GM21717 (cell line): ENCODE measurements at regions not wholly inside any gene's neighbourhood (a gene's known extent, or its start where the extent isn't known, plus 50 kb on each side); places are given as distances from the start of the nearest gene placed in this dataset.
"Not testable (repeated sequence)": the region's sequence is repeated elsewhere in the genome, so short reads cannot be mapped to it uniquely, and the experiment has no call there.

Source experiments
- ATAC-seq: cut with Tn5 transposase; IDR thresholded peaks from one replicate; pipeline ENCODE4 v1.9.1; 2021; ENCODE audit warnings: mild to moderate bottlenecking, moderate library complexity; ENCODE audit not compliant: unreplicated experiment

GRCh38 chr20:20799716-20800312 is 87.4 kb upstream of the RALGAPA2 start:
- ATAC-seq: no peak

DNA sequence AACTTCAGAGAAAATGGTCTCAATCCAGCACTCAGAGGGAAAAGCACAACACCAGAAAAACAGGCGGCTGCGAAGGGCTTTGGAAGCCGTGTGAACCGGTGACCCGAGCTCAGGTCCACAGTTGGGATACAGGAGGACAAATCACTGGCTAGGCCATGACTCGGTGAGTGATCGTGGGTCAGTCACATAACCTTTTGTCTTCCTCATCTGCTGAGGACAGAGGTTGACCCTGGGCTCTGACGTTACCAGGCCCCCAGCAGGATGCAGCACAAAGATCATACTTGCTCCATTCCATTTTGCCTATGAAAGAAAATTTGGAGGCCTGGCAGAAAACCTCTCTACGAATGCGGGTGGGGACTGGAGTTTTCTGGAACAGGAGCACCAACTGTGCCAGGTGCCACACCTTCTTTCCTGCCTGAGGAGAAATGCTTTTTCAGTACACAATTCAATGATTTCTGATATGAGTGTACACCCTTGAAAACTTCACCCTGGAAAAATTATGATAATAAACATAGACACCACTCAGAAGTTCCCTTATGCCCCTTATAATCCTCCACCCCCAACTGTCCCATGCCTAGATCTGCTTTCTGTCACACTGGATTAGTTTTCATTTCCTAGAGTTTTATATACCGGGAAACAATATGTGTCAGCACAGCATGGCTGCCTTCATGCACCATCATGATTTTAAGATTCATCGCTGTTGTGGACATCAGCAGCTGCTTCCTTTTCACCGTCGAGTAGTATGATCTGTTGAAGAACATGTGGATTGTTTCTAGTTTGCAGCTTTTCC is 85.3 kb upstream of the RALGAPA2 start:
- ATAC-seq: no peak

DNA sequence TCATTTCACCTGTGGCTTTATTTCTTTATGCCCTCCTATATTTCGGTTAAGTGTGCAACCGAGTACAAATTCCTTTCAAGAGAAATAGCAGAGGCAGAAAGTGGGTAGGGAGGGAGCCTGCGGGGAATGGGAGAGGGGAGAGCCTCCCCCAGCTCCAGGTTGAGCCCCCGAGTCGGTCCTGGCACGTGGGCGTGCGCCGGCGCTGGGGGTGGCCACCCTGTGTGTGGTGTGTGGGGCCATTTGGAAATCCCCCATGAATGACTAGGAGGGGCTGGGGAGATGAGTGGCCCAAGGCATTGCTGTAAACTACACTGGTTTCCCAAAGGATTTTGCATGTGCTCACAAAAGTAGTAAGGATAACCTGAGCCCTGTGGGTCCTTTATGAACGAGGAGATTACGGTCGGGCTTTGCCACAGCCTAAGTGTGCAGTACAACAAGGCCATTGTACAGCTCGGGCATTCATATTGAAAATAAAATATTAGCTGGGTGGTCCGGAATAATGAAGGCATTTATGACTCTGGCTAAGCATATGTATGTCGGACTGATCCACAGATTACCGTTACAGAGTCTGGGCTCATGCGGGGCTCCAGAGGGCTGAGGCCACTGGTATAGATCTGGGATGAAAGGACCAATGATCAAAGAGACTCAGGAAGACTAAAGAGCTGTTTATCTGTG is 84.5 kb upstream of the RALGAPA2 start:
- ATAC-seq: no peak

GRCh38 chr20:20795721-20796120 is 83.3 kb upstream of the RALGAPA2 start:
- no peak for ATAC-seq

DNA sequence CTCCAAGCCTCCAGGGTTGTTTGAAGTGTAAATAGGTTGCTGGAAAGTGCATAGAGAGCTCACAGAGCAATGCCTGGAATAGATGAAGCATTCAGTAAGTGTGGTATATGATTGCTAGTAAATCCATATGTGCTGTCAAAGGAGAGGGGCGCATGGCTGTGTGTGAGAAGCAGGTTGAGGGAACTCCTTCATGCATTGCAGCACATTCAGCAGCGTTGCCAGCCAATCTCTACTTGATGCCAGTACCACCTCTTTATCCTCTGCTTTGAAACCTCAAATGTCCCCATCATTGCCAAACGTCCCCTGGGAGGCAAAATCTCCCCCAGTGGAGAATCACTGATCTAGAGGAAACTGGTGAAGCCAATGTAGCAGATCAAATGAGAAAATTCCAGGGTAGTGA is 82.7 kb upstream of the RALGAPA2 start:
- no peak for ATAC-seq

DNA sequence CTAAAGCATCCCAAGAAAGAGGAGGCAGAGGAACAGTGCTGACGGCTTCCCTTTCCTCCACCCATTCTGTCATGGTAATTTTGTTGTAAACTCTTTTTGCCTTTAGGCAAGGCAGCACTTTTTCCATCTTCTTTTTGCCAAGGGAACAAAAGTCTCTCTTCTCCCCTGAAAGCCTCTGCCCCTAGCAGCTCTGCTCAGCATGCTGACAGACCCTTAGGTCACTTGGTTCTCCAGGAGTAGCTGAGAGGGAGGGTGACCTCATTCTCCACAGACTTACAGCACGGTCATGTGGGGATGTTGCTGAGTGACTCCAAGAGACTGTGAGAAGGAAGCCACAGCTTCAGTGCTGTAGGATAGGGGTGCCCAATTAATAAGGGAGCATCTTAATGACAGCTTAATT is 81.1 kb upstream of the RALGAPA2 start:
- ATAC-seq: no peak

DNA sequence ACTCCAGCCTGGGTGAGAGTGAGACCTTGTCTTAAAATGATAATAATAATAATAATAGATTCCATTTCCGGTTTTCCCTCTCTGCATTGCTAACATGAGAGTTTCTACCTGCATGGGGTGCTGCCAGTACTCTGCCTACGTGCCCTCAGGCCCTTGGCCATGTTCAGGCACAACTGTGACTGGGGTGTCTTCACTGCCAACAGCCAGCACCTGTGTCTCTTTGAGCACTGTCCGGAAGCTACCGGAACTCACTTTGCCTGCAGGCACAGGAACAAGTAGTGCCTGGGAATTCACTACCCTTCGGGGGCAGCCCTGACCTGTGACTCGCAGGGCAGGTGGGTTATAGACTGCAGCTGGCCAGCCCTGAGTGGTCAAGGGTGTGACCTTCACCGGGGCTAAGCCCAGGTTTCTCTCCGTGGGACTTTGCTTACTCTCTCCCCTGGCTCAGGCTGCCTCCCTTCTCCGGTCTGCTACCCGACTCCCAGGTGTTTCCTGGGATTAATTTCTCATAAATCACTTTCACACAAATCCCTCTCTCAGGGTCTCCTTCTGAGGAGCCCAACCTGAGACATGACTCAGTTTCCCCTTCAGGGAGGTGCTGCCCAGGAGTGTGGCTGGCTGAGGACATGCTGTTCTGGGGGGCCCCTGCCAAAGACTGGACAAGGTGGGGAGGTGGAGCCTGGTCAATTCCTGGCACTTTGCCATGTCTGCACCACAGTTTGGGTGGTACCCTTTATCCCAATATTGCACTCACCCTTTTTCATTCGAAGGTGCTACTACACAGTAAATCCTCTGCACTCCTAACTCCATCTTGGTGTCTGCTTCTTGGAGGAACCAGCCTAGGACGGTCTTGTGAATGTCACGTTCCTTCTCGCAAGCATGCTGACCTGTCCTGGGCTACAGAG is 79.5 kb upstream of the RALGAPA2 start:
- no peak for ATAC-seq

- ATAC-seq: no peak
Measured at GRCh38 chr20:20788308-20788707, 75.9 kb upstream of the RALGAPA2 start.

- ATAC-seq: no peak
Measured at GRCh38 chr20:20786428-20786827, 74.0 kb upstream of the RALGAPA2 start.

- ATAC-seq: no peak
Measured at GRCh38 chr20:20785226-20785625, 72.8 kb upstream of the RALGAPA2 start.

DNA sequence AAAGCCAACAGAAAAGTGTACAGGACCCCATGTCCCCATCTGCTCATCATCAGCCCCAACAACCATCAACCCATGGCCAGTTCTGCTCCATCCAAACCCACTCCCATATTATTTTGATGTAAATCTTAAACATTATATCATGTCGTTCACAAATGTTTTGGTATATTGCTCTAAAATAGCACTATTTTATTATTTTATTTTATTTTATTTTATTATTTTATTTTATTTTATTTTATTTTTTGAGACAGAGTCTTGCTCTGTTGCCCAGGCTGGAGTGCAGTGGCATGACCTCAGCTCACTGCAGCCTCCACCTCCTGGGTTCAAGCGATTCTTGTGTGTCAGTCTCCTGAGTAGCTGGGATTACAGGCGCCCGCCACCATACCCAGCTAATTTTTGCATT is 72.0 kb upstream of the RALGAPA2 start:
- ATAC-seq: not testable (repeated sequence)

- no peak for ATAC-seq
Measured at GRCh38 chr20:20783450-20783849, 71.0 kb upstream of the RALGAPA2 start.

DNA sequence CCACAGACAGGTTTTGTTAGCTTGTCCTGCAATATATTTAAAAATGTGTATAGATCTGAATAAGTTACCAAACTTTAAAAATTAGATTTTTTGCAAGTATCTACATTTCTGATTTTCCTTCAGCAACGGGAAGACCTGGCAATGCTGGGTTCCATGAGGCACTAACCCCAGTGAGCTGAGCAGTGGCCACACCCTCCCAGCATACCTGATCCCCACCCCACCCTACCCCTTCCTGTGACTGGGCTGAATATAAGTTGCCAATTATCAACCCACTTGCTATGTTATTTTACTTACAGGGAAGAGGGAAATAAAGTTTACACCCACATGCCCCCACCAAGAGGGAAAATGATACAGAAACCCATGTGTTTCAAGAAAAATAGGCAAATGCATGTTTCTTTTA is 70.3 kb upstream of the RALGAPA2 start:
- ATAC-seq: no peak

DNA sequence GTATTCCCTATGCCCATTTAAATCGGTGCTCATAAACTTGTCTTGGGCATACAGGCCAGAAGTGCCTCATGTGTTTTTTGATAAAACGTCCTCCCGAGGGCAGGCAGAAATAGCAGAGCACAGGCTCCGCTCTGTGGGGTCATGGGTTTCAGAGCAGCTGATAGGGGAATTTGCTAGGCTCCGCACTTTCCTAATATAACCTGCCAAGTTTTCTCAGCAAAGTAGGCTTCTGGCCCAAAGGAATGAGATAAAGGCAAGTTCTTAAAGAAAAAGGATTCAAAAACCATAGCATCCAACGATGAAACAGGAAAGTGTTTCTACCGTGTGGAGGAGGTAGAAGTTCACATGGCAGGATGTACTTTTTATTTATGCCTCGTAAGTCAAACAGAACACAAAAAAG is 69.8 kb upstream of the RALGAPA2 start:
- no peak for ATAC-seq

DNA sequence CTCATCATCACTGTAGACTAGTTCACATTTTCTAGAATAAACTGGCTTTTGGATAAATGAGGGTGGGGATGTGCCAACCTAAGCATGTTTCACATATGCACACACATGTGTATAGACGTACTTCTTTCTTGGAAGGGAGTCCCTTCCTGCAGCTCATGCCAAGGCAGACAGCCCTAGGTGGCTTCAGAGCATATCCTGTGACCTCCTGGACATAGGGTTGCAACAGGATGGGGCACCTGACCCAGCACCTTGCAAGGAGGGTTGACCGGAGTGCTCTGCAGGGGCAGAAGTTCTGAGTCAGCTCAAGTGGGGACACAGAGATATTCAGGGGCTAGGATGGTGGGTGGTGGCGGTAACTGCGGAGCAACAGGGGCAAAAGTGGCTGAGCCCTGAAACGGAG is 68.6 kb upstream of the RALGAPA2 start:
- ATAC-seq: no peak

GRCh38 chr20:20780127-20780824 is 67.8 kb upstream of the RALGAPA2 start:
- no peak for ATAC-seq

DNA sequence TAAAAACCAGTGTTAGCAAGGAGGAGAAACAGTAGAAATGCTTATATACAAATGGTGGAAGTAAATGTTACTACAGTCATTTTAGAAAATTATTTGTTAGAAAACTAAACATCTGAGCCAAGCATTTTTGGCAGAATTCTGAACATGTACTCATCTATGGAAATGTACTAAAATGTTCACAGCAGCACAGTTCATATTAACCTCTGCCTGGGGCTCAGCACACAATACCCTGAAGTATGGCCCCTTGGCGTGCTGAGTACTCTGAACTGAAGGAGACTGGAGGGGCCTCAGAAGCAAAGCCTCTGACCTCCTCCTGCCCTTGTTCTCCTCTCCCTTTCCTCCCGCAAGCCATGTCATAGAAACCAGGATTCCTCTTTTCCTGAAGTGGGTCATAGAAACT is 66.2 kb upstream of the RALGAPA2 start:
- no peak for ATAC-seq

GRCh38 chr20:20772497-20773085 is 60.1 kb upstream of the RALGAPA2 start:
- ATAC-seq: no peak

DNA sequence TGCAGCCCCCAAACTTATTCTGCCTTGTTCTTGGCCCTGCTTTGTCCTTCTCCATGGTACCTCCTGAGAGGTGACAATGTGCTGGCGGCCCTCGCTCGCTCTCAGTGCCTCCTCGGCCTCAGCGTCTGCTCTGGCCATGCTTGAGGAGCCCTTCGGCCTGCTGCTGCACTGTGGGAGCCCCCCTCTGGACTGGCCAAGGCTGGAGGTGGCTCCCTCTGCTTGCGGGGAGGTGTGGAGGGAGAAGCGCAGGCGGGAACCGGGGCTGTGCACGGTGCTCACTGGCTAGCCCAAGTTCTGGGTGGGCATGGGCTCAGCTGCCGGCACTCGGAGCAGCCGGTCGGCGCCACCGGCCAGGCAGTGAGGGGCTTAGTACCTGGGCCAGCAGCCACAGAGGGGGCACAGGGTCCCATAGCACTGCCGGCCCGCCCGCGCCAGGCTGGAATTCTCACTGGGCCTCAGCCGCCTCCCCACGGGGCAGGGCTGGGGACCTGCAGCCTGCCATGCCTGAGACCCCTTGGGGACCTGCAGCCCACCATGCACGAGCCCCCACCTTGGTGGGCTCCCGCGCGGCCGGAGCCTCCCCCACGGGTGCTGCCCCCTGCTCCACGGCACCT is 55.9 kb upstream of the RALGAPA2 start:
- no peak for ATAC-seq
